ENCODE measurements at regions not wholly inside any gene's neighbourhood (a gene's known extent, or its start where the extent isn't known, plus 50 kb on each side); places are given as distances from the start of the nearest gene placed in this dataset.

DNA sequence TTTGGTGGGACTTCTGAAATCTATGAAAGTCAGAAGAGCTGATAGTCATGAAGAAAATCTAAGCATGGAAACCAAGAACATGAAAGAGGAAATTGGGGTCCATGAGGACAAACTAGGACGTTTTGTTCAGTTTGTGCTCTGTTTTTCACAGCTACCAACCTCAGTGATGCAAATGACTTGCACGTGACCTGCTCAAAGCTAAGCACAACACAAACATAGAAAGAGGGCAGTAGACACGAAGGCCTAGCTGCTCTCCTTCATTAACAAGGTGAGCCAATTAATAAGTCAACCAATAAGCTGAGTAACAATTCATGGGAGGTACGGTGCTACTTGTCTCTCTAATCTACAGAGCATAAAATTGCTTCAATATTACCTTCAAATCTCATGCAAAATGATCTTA lies 684.1 kb downstream of the TRAM1L1 start:
- Histone ChIP-seq H3K9ac (ENCODE audit: low read depth, low read length) (no peak overlapping the region), H3K27me3 (ENCODE audit: control insufficient read depth, insufficient read depth, low read length) (no peaks in the 10 kb centered on the region), H3K36me3 (ENCODE audit: control insufficient read depth, insufficient read depth, low read length) (no peaks in the 10 kb centered on the region), H3K9me3 (ENCODE audit: control insufficient read depth, insufficient read depth, low read length) (no peaks in the 10 kb centered on the region), H3K4me3 (ENCODE audit: low read depth, low read length) (no peak overlapping the region), H3K4me1 (ENCODE audit: control insufficient read depth, insufficient read depth, low read length) (peaks cover 5% of the 10 kb centered on the region)

DNA sequence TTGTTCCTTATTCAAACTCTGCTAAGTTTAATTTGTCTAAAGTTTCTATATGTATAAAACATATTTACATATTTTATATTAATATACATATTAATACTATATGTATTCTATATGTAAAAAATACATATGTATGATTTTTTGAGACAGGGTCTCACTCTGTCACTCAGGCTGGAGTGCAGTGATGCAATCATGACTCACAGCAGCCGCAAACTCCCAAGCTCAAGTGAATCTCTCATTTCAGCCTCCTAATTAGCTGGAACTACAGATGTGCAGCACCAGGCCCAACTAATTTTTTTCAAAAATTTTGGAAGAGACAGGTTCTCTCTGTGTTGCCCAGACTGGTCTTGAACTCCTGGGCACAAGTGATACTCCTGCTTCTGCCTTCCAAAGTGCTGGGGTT lies 684.9 kb downstream of the TRAM1L1 start:
- Histone ChIP-seq H3K27me3 (ENCODE audit: control insufficient read depth, insufficient read depth, low read length) (no peaks in the 10 kb centered on the region), H3K36me3 (ENCODE audit: control insufficient read depth, insufficient read depth, low read length) (no peaks in the 10 kb centered on the region), H3K4me1 (ENCODE audit: control insufficient read depth, insufficient read depth, low read length) (peaks cover 5% of the 10 kb centered on the region), H3K4me3 (ENCODE audit: low read depth, low read length) (no peak overlapping the region), H3K9ac (ENCODE audit: low read depth, low read length) (no peak overlapping the region), H3K9me3 (ENCODE audit: control insufficient read depth, insufficient read depth, low read length) (no peaks in the 10 kb centered on the region)

DNA sequence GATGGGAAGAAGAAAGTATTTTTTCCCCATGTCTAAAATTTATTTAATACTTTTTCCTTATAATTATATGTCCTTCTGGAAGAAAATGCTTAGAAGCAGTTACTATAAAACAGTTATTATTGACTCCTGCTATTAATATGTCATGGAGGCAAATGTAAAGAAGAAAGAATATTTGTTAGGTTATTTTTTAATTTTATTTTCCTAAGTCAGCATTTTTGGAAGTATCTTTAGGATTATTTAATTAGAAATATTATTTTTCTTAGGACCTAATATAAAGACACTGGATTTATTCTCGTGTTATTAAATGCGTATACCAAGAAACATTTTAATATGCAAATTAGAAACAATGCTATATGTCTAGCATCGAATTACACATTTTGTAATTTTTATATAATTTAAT lies 687.7 kb downstream of the TRAM1L1 start:
- Histone ChIP-seq H3K9ac (ENCODE audit: low read depth, low read length) (no peak overlapping the region), H3K27me3 (ENCODE audit: control insufficient read depth, insufficient read depth, low read length) (no peaks in the 10 kb centered on the region), H3K4me3 (ENCODE audit: low read depth, low read length) (no peak overlapping the region), H3K36me3 (ENCODE audit: control insufficient read depth, insufficient read depth, low read length) (no peaks in the 10 kb centered on the region), H3K9me3 (ENCODE audit: control insufficient read depth, insufficient read depth, low read length) (no peaks in the 10 kb centered on the region), H3K4me1 (ENCODE audit: control insufficient read depth, insufficient read depth, low read length) (peaks cover 5% of the 10 kb centered on the region)

DNA sequence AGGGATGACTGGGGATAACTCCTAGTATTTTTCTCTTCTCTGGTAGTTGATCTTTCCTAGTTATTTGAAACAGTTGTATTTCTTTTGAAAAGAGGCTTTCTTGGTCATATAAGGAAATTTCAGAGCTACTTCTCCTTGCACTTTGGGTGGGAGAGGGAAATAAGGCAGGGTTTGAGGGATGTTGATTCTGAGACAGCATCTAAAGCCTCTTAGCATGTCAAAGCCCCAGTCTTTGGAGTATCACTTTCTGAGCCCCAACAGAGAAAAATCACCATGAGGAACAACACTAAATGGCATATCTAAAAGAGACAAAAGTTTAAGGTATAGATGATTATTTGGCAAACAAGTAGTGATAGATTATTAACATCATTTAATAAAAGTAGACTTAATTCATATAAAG lies 688.1 kb downstream of the TRAM1L1 start:
- H3K27me3 ChIP-seq (ENCODE audit: control insufficient read depth, insufficient read depth, low read length), result no peaks in the 10 kb centered on the region
- peaks cover 5% of the 10 kb centered on the region for H3K4me1 ChIP-seq (ENCODE audit: control insufficient read depth, insufficient read depth, low read length)
- no peaks in the 10 kb centered on the region for H3K9me3 ChIP-seq (ENCODE audit: control insufficient read depth, insufficient read depth, low read length)
- H3K9ac ChIP-seq (ENCODE audit: low read depth, low read length), result no peak overlapping the region
- H3K36me3 ChIP-seq (ENCODE audit: control insufficient read depth, insufficient read depth, low read length), result no peaks in the 10 kb centered on the region
- no peak overlapping the region for H3K4me3 ChIP-seq (ENCODE audit: low read depth, low read length)

DNA sequence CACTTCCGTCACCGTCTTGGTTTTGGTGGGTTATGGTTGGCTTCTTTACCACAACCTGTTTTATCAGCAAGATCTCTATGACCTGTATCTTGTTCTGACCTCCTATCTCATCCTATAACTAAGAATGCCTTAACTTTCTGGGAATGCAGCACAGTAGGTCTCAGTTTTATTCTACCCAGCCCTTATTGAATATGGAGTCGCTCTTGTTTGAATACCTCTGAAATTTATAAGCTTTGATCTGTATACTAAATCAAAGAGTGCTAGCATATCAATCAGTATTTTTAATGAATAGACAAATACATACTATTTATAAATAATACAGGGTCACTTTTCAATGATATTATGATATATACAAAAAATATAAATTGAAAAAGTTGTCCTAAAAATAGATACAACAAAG lies 690.0 kb downstream of the TRAM1L1 start:
- Histone ChIP-seq H3K27me3 (ENCODE audit: control insufficient read depth, insufficient read depth, low read length) (no peaks in the 10 kb centered on the region), H3K4me1 (ENCODE audit: control insufficient read depth, insufficient read depth, low read length) (peaks cover 3% of the 10 kb centered on the region), H3K9ac (ENCODE audit: low read depth, low read length) (no peak overlapping the region), H3K36me3 (ENCODE audit: control insufficient read depth, insufficient read depth, low read length) (no peaks in the 10 kb centered on the region), H3K4me3 (ENCODE audit: low read depth, low read length) (no peak overlapping the region), H3K9me3 (ENCODE audit: control insufficient read depth, insufficient read depth, low read length) (no peaks in the 10 kb centered on the region)

DNA sequence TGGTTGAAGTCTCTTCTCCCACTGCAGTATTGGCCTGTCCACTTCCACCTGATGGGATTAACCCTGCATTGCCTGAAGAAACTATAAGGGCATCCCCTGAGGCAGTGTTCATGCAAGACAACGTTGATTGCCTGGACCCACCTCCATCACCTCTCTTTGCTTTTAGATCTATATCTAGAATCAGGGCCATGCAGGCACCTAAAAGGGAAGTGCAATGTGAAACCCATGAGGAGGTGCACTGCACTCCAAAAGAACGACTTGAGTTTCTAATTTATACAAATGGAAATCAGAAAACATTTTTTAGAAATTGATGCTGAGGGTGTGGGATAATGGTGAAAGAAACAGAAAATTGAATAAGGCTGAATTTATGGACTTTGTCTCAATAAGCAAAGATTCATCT lies 694.4 kb downstream of the TRAM1L1 start:
- H3K36me3 ChIP-seq (ENCODE audit: control insufficient read depth, insufficient read depth, low read length), result no peaks in the 10 kb centered on the region
- no peak overlapping the region for H3K9ac ChIP-seq (ENCODE audit: low read depth, low read length)
- H3K4me3 ChIP-seq (ENCODE audit: low read depth, low read length), result no peak overlapping the region
- H3K9me3 ChIP-seq (ENCODE audit: control insufficient read depth, insufficient read depth, low read length), result no peaks in the 10 kb centered on the region
- no peaks in the 10 kb centered on the region for H3K27me3 ChIP-seq (ENCODE audit: control insufficient read depth, insufficient read depth, low read length)
- H3K4me1 ChIP-seq (ENCODE audit: control insufficient read depth, insufficient read depth, low read length), result no peaks in the 10 kb centered on the region

DNA sequence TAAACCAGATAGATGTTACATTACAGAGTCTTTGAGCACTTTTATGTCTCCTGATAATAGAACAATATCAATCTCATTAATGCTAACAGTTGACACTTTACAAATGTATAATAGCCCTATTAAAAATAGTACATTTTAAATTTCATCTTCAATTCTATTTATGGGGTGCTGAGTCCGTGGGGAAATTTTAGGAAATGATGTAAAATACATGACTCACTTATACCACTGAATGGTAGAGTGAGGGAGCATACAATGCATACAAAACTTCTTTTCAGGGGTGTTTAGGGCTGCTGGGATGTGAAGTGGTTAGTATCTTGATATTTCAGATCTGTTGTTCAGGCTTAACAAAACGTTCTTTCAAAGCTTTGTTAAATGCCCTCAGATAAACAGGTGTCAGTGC lies 696.2 kb downstream of the TRAM1L1 start:
- Histone ChIP-seq H3K4me1 (ENCODE audit: control insufficient read depth, insufficient read depth, low read length) (no peaks in the 10 kb centered on the region), H3K4me3 (ENCODE audit: low read depth, low read length) (no peak overlapping the region), H3K9me3 (ENCODE audit: control insufficient read depth, insufficient read depth, low read length) (no peaks in the 10 kb centered on the region), H3K9ac (ENCODE audit: low read depth, low read length) (no peak overlapping the region), H3K27me3 (ENCODE audit: control insufficient read depth, insufficient read depth, low read length) (no peaks in the 10 kb centered on the region), H3K36me3 (ENCODE audit: control insufficient read depth, insufficient read depth, low read length) (no peaks in the 10 kb centered on the region)

DNA sequence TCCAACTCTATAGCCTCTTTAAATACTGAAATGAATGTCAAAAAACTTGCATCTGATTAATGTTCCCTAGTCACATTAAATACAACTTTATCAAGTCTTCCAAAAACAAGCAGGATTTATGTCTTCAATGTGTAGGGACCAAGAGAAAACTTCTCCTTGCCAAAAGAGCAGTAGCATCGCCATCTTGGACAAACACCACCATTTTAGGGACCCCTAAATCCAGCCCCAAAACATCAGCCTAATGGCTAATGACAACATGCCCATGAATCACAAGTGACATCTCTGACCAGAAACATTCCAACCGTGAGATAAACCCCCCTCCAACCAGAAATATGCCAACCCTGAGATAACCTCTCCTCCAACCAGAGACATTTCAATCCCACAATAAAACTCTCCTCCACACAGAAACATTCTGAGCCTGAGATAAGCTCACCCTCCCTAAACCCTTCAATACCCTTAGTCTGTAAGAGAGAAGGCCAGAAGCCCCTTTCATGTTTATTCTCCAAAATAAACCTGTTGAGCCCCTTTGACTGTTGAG lies 697.4 kb downstream of the TRAM1L1 start:
- no peaks in the 10 kb centered on the region for H3K27me3 ChIP-seq (ENCODE audit: control insufficient read depth, insufficient read depth, low read length)
- H3K9ac ChIP-seq (ENCODE audit: low read depth, low read length), result no peak overlapping the region
- H3K4me1 ChIP-seq (ENCODE audit: control insufficient read depth, insufficient read depth, low read length), result no peaks in the 10 kb centered on the region
- H3K9me3 ChIP-seq (ENCODE audit: control insufficient read depth, insufficient read depth, low read length), result no peaks in the 10 kb centered on the region
- H3K36me3 ChIP-seq (ENCODE audit: control insufficient read depth, insufficient read depth, low read length), result no peaks in the 10 kb centered on the region
- no peak overlapping the region for H3K4me3 ChIP-seq (ENCODE audit: low read depth, low read length)

DNA sequence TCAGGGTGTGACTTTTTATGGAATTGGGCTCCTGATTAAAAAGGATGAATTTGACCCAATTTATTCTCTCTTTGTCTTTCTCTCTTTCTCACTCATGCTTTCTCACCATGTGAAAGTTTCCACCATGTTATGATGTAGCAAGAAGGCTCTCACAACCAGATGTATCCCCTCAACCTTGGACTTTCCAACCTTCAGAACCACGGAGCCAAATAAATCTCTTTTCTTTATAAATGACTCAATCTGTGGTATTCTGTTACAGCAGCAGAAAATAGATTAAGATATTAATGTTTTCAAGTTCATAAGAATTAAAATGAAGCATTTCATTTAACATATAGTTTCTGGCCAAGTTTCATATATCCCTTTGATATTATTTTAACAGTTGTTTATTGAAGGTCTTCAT lies 698.5 kb downstream of the TRAM1L1 start:
- Histone ChIP-seq H3K9ac (ENCODE audit: low read depth, low read length) (no peak overlapping the region), H3K9me3 (ENCODE audit: control insufficient read depth, insufficient read depth, low read length) (no peaks in the 10 kb centered on the region), H3K4me1 (ENCODE audit: control insufficient read depth, insufficient read depth, low read length) (no peaks in the 10 kb centered on the region), H3K36me3 (ENCODE audit: control insufficient read depth, insufficient read depth, low read length) (no peaks in the 10 kb centered on the region), H3K4me3 (ENCODE audit: low read depth, low read length) (no peak overlapping the region), H3K27me3 (ENCODE audit: control insufficient read depth, insufficient read depth, low read length) (no peaks in the 10 kb centered on the region)

DNA sequence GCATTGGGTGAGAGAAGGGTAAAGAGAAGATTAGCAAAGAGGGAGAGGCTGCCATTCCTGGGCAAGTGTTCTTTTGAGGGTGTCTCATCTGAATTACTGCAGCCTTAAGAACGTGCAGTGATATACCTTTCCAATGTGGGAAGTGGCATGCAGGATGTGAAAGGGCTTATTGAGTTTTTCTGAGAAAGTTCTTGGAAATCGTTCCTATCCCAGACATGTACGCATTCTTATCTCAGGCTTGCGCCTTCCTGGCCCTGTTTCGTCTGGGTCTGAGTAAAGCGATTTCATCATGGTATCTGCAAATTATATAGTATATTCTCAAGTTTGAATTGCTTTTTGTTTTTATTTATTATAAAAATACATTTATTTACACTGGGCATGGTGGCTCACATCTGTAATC lies 699.8 kb downstream of the TRAM1L1 start:
- Histone ChIP-seq H3K27me3 (ENCODE audit: control insufficient read depth, insufficient read depth, low read length) (no peaks in the 10 kb centered on the region), H3K9me3 (ENCODE audit: control insufficient read depth, insufficient read depth, low read length) (no peaks in the 10 kb centered on the region), H3K4me3 (ENCODE audit: low read depth, low read length) (no peak overlapping the region), H3K4me1 (ENCODE audit: control insufficient read depth, insufficient read depth, low read length) (no peaks in the 10 kb centered on the region), H3K9ac (ENCODE audit: low read depth, low read length) (no peak overlapping the region), H3K36me3 (ENCODE audit: control insufficient read depth, insufficient read depth, low read length) (no peaks in the 10 kb centered on the region)

DNA sequence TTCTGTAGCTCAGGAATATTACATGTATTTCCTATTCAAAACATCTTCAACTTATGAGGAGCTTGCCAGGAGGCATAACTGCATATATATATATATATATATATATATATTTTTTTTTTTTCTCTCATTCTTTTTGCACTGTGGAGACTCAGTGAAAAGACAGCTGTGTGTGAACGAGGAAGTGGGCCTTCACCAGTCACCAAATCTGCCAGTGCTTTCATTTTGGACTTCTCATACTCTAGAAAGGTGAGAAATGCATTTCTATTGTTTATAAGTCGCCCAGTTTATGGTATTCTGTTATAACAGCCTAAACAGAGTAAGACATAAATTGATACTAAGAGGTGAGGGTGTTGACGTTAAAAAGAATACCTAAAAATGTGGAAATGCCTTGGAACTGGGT lies 710.6 kb downstream of the TRAM1L1 start:
- Histone ChIP-seq H3K9ac (ENCODE audit: low read depth, low read length) (no peak overlapping the region), H3K9me3 (ENCODE audit: control insufficient read depth, insufficient read depth, low read length) (no peaks in the 10 kb centered on the region), H3K4me1 (ENCODE audit: control insufficient read depth, insufficient read depth, low read length) (no peaks in the 10 kb centered on the region), H3K36me3 (ENCODE audit: control insufficient read depth, insufficient read depth, low read length) (no peaks in the 10 kb centered on the region), H3K4me3 (ENCODE audit: low read depth, low read length) (no peak overlapping the region), H3K27me3 (ENCODE audit: control insufficient read depth, insufficient read depth, low read length) (no peaks in the 10 kb centered on the region)

DNA sequence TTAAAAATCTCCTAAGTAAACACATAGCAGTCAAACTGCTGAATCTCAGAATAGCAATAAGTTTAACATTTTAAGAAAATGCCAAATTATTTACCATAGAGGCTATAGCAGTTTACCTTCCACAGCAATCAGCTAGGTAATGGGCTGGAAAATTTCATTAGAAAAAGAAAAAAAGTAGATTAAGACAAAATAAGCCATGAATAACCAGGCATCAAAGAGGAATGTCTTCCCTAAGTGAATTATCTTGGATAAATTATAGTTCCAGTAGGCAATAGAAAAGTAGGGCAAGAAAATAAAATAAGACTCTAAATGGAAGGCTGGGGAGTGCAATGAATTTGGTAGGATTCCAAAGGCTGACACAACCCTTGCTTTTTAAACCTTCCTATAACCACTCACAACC lies 722.8 kb downstream of the TRAM1L1 start:
- Histone ChIP-seq H3K4me1 (ENCODE audit: control insufficient read depth, insufficient read depth, low read length) (no peaks in the 10 kb centered on the region), H3K9me3 (ENCODE audit: control insufficient read depth, insufficient read depth, low read length) (no peaks in the 10 kb centered on the region), H3K9ac (ENCODE audit: low read depth, low read length) (no peak overlapping the region), H3K4me3 (ENCODE audit: low read depth, low read length) (no peak overlapping the region), H3K36me3 (ENCODE audit: control insufficient read depth, insufficient read depth, low read length) (no peaks in the 10 kb centered on the region), H3K27me3 (ENCODE audit: control insufficient read depth, insufficient read depth, low read length) (no peaks in the 10 kb centered on the region)

DNA sequence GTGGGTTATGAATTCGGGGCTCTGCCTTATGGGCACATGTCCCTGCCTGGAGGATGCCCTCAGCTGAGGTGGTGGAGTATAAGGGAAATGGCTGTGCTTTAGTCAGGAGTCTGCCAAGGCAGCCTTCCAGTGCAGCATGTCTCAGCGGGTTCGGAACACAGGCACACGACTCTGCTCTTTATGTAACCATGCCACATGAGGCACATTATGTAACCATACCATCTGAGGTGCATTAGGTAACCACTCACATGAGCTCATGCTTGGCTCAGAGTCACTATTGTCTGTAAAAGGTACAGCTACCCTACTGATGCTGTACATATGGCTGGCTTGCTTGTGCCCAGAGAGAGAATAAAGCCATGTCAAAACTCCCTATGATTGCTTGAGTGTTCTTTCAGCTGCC lies 723.6 kb downstream of the TRAM1L1 start:
- no peaks in the 10 kb centered on the region for H3K9me3 ChIP-seq (ENCODE audit: control insufficient read depth, insufficient read depth, low read length)

More for the DNA sequence above, 723.6 kb downstream of the TRAM1L1 start:
- Histone ChIP-seq H3K9ac (ENCODE audit: low read depth, low read length) (no peak overlapping the region), H3K27me3 (ENCODE audit: control insufficient read depth, insufficient read depth, low read length) (no peaks in the 10 kb centered on the region), H3K4me1 (ENCODE audit: control insufficient read depth, insufficient read depth, low read length) (no peaks in the 10 kb centered on the region), H3K4me3 (ENCODE audit: low read depth, low read length) (no peak overlapping the region), H3K36me3 (ENCODE audit: control insufficient read depth, insufficient read depth, low read length) (no peaks in the 10 kb centered on the region)

Data from iPS-15b (cell line).